Prostate gland (tissue), 2 donors: ENCODE measurements at regions not wholly inside any gene's neighbourhood (a gene's known extent, or its start where the extent isn't known, plus 50 kb on each side); places are given as distances from the start of the nearest gene placed in this dataset.

ENCODE experiments used
- DNase-seq: peaks from one replicate; pipeline ENCODE4 v3.0.0-alpha.2; 2019; ENCODE audit warnings: low spot score
- H3K27ac ChIP-seq, 2 donors: fragments of 200-600 bp; sonication (generic); 2 replicates each; pipeline ENCODE4 v1.5.1; 2017 to 2019
- H3K27me3 ChIP-seq: fragments of 200-600 bp; sonication (generic); replicated peaks from 2 replicates; pipeline ENCODE4 v1.5.1; 2019; ENCODE audit not compliant: insufficient read depth
- H3K36me3 ChIP-seq, 2 donors: fragments of 200-600 bp; sonication (generic); 1 replicate in 1 of 2; 2 replicates in 1 of 2; pipeline versions ENCODE4 v1.5.1 to v1.8.1; 2017 to 2019
- H3K4me1 ChIP-seq: fragments of 200-600 bp; sonication (generic); replicated peaks from 2 replicates; pipeline ENCODE4 v1.5.1; 2019
- H3K4me3 ChIP-seq, 2 donors: fragments of 200-600 bp; sonication (generic); 2 replicates each; pipeline ENCODE4 v1.5.1; 2017 to 2019
- H3K9me3 ChIP-seq: fragments of 200-600 bp; sonication (generic); 2 replicates; pipeline ENCODE4 v1.5.1; 2017
- CTCF ChIP-seq, 4 experiments: fragments of 200-600 bp in 2 of 4; fragments of 450-650 bp in 2 of 4; sonication (generic) in 2 of 4; IDR thresholded peaks; 1 replicate in 3 of 4; 2 replicates in 1 of 4; pipeline ENCODE4 v1.5.1; 2016 to 2019; ENCODE audit warnings: antibody characterized with exemption in 4 of 4, mild to moderate bottlenecking in 2 of 4, moderate library complexity in 2 of 4
- POLR2A ChIP-seq: fragments of 450-650 bp; IDR thresholded peaks from one replicate; pipeline ENCODE4 v1.6.1; 2016; ENCODE audit warnings: antibody characterized with exemption, mild to moderate bottlenecking
- POLR2AphosphoS5 ChIP-seq: sonication (generic); formaldehyde crosslinking; IDR thresholded peaks from one replicate; pipeline ENCODE4 v1.6.1; 2017; ENCODE audit warnings: antibody characterized with exemption
- WGBS: methylation state at CpG from one replicate; pipeline ENCODE4 v1.1.5; 2018; 5-methylcytosine and 5-hydroxymethylcytosine counted together
- intact Hi-C: fragments of 100-400 bp; cut with DNase I; formaldehyde crosslinking; loops from one replicate; pipeline ENCODE4 v1.14.2; 2022

GRCh38 chr14:39716987-39717570 lies 284.8 kb upstream of the FBXO33 start:
- Histone ChIP-seq H3K4me1 (no peaks in the 10 kb centered on the region), H3K27me3 (no peaks in the 10 kb centered on the region), H3K9me3 (no peaks in the 10 kb centered on the region), H3K4me3 (no peak overlapping the region), H3K27ac (no peak overlapping the region), H3K36me3 (no peaks in the 10 kb centered on the region)
- no peak for TF ChIP-seq CTCF (IDR thresholded peaks at IDR 0.05)
- no peak for TF ChIP-seq POLR2AphosphoS5
- TF ChIP-seq POLR2A, result no peak
- intact Hi-C loops, result no loop called here
- 58% methylated on average over 3 of the region's 3 CpGs for WGBS
- DNase-seq, result no peak

- Histone ChIP-seq H3K27ac (no peak overlapping the region), H3K27me3 (no peaks in the 10 kb centered on the region), H3K9me3 (no peaks in the 10 kb centered on the region), H3K4me3 (no peak overlapping the region), H3K36me3 (no peaks in the 10 kb centered on the region), H3K4me1 (no peaks in the 10 kb centered on the region)
- TF ChIP-seq POLR2A, result no peak
- TF ChIP-seq POLR2AphosphoS5, result no peak
- TF ChIP-seq CTCF (IDR thresholded peaks at IDR 0.05), result no peak
- intact Hi-C loops, result no loop called here
- 36% methylated on average over 1 of the region's 1 CpG for WGBS
- no peak for DNase-seq
Observed at GRCh38 chr14:39712293-39712999, 280.2 kb upstream of the FBXO33 start.

- Histone ChIP-seq H3K27ac (no peak overlapping the region), H3K9me3 (no peaks in the 10 kb centered on the region), H3K36me3 (no peaks in the 10 kb centered on the region), H3K4me3 (no peak overlapping the region), H3K27me3 (no peaks in the 10 kb centered on the region), H3K4me1 (no peaks in the 10 kb centered on the region)
- TF ChIP-seq POLR2A, result no peak
- no peak for TF ChIP-seq POLR2AphosphoS5
- TF ChIP-seq CTCF (IDR thresholded peaks at IDR 0.05), result no peak
- no peak for DNase-seq
- intact Hi-C loops, result no loop called here
- WGBS, result 49% methylated on average over 2 of the region's 2 CpGs
Observed at GRCh38 chr14:39704594-39704993, 272.4 kb upstream of the FBXO33 start.

- no peak overlapping the region for H3K27ac ChIP-seq
- no peak for DNase-seq
- H3K27me3 ChIP-seq, result no peaks in the 10 kb centered on the region
- H3K36me3 ChIP-seq, result no peaks in the 10 kb centered on the region
- 25% methylated on average over 2 of the region's 2 CpGs for WGBS
- H3K4me3 ChIP-seq, result no peak overlapping the region
- intact Hi-C loops, result no loop called here
- TF ChIP-seq CTCF (IDR thresholded peaks at IDR 0.05) (no peak), POLR2A (no peak)
- H3K9me3 ChIP-seq, result no peaks in the 10 kb centered on the region
- no peaks in the 10 kb centered on the region for H3K4me1 ChIP-seq
Observed at GRCh38 chr14:39694341-39694740, 262.1 kb upstream of the FBXO33 start.

- intact Hi-C loops, result no loop called here
- DNase-seq, result no peak
- TF ChIP-seq POLR2A (no peak), POLR2AphosphoS5 (no peak), CTCF (IDR thresholded peaks at IDR 0.05) (no peak)
- Histone ChIP-seq H3K4me3 (no peak overlapping the region), H3K27ac (no peak overlapping the region), H3K36me3 (no peaks in the 10 kb centered on the region), H3K9me3 (no peaks in the 10 kb centered on the region), H3K27me3 (no peaks in the 10 kb centered on the region), H3K4me1 (no peaks in the 10 kb centered on the region)
- WGBS, result 67% methylated on average over 3 of the region's 3 CpGs
Observed at GRCh38 chr14:39683691-39684260, 251.5 kb upstream of the FBXO33 start.
